H1 (cell line): ENCODE measurements at regions not wholly inside any gene's neighbourhood (a gene's known extent, or its start where the extent isn't known, plus 50 kb on each side); places are given as distances from the start of the nearest gene placed in this dataset.

Experiments used
- CTCF ChIA-PET: fragments of 300-600 bp; sonication (Branson Sonifier 250); formaldehyde crosslinking; loops from one replicate; lab custom pipeline; 2021; ENCODE audit not compliant: partially characterized antibody; lab: Charles Lee
- POLR2A ChIA-PET: fragments of 300-600 bp; sonication (Branson Sonifier 250); formaldehyde crosslinking; loops from one replicate; lab custom pipeline; 2021; ENCODE audit warnings: inconsistent platforms; ENCODE audit not compliant: partially characterized antibody; lab: Charles Lee
- DNase-seq, 2 experiments: peaks; one replicate each; pipeline versions ENCODE4 v3.0.0 to v3.0.0-alpha.2; 2010 to 2022; ENCODE audit warnings: low spot score in 2 of 2, low read depth in 1 of 2, mixed read lengths in 1 of 2
- FAIRE-seq: peaks from 2 replicates; lab custom pipeline; 2011; peaks lifted over from hg19 to GRCh38; lab: Jason Lieb, UNC
- H2AFZ ChIP-seq: 2 replicates; pipeline ENCODE4 v1.8.1; 2012; ENCODE audit warnings: low read length, inconsistent platforms
- H2AK5ac ChIP-seq: 2 replicates; pipeline ENCODE4 v1.6.1; 2013; ENCODE audit warnings: low read depth, low read length
- H2BK120ac ChIP-seq: replicated peaks from 2 replicates; pipeline ENCODE3; 2013; ENCODE audit warnings: low read depth, low read length, inconsistent platforms
- H2BK12ac ChIP-seq: 2 replicates; pipeline ENCODE4 v1.6.1; 2013; ENCODE audit warnings: low read depth, low read length
- H2BK15ac ChIP-seq: 2 replicates; pipeline ENCODE4 v1.6.1; 2013; ENCODE audit warnings: low read length
- H2BK20ac ChIP-seq: 2 replicates; pipeline ENCODE4 v1.6.1; 2013; ENCODE audit warnings: low read length
- H2BK5ac ChIP-seq: 2 replicates; pipeline ENCODE4 v1.6.1; 2013; ENCODE audit warnings: low read depth, low read length
- H3K14ac ChIP-seq: 2 replicates; pipeline ENCODE4 v1.6.1; 2013; ENCODE audit warnings: inconsistent platforms; ENCODE audit not compliant: insufficient read length
- H3K18ac ChIP-seq: 2 replicates; pipeline ENCODE4 v1.6.1; 2013; ENCODE audit warnings: low read length; ENCODE audit errors: extremely low read depth
- H3K23ac ChIP-seq: 2 replicates; pipeline ENCODE4 v1.6.1; 2013; ENCODE audit warnings: inconsistent platforms; ENCODE audit not compliant: insufficient read length
- H3K23me2 ChIP-seq: 2 replicates; pipeline ENCODE4 v1.6.1; 2013; ENCODE audit warnings: low read depth, low read length
- H3K27ac ChIP-seq: 2 replicates; pipeline ENCODE4 v1.6.1; 2011; ENCODE audit warnings: low read depth, low read length, inconsistent platforms
- H3K27me3 ChIP-seq, 4 experiments: replicated peaks in 1 of 4; 1 replicate in 1 of 4; 2 replicates in 3 of 4; pipeline versions ENCODE4 v1.6.1 to v1.8.1; 2011 to 2013; ENCODE audit warnings: low read length in 3 of 4, mild to moderate bottlenecking in 3 of 4, inconsistent platforms in 2 of 4, mixed read lengths in 2 of 4, moderate library complexity in 1 of 4; ENCODE audit not compliant: control insufficient read depth in 3 of 4, insufficient read depth in 3 of 4; ENCODE audit errors: extremely low read depth in 1 of 4
- H3K36me3 ChIP-seq, 4 experiments: 2 replicates each; pipeline versions ENCODE4 v1.6.1 to v1.8.1; 2011 to 2013; ENCODE audit warnings: mild to moderate bottlenecking in 4 of 4, low read length in 3 of 4, moderate library complexity in 2 of 4, control low read depth in 1 of 4, inconsistent platforms in 1 of 4; ENCODE audit not compliant: insufficient read depth in 4 of 4, control insufficient read depth in 2 of 4
- H3K4ac ChIP-seq: replicated peaks from 2 replicates; pipeline ENCODE3; 2013; ENCODE audit warnings: low read length, low read depth, mixed read lengths, inconsistent platforms; ENCODE audit not compliant: insufficient read length
- H3K4me1 ChIP-seq, 4 experiments: replicated peaks in 1 of 4; 1 replicate in 1 of 4; 2 replicates in 3 of 4; pipeline versions ENCODE4 v1.6.1 to v1.8.1; 2011 to 2013; ENCODE audit warnings: low read length in 3 of 4, inconsistent platforms in 2 of 4, mixed read lengths in 1 of 4; ENCODE audit not compliant: insufficient read depth in 4 of 4, control insufficient read depth in 3 of 4
- H3K4me2 ChIP-seq, 2 experiments: 2 replicates each; pipeline versions ENCODE4 v1.6.1 to v1.8.1; 2011 to 2013; ENCODE audit warnings: low read depth in 2 of 2, low read length in 2 of 2, control low read depth in 1 of 2, inconsistent platforms in 1 of 2, mild to moderate bottlenecking in 1 of 2; ENCODE audit not compliant: insufficient read depth in 1 of 2
- H3K4me3 ChIP-seq, 4 experiments: fragments of 200-600, 300-600 bp in 1 of 4; sonication (generic), shearing (Covaris generic), sonication (Bioruptor Twin) in 1 of 4; 2 replicates each; pipeline versions ENCODE4 v1.5.1 to v1.8.1; 2011 to 2016; ENCODE audit warnings: low read length in 4 of 4, low read depth in 3 of 4, control low read depth in 2 of 4, inconsistent platforms in 2 of 4, mild to moderate bottlenecking in 2 of 4, mixed read lengths in 1 of 4, moderate library complexity in 1 of 4; ENCODE audit not compliant: insufficient read depth in 2 of 4; ENCODE audit errors: extremely low read depth in 1 of 4
- H3K56ac ChIP-seq: replicated peaks from 2 replicates; pipeline ENCODE3; 2013; ENCODE audit warnings: low read depth, mild to moderate bottlenecking, mixed read lengths, low read length, inconsistent platforms; ENCODE audit not compliant: insufficient read length
- H3K79me1 ChIP-seq: 2 replicates; pipeline ENCODE4 v1.6.1; 2013; ENCODE audit warnings: low read depth, low read length, control low read depth
- H3K79me2 ChIP-seq, 2 experiments: 2 replicates each; pipeline versions ENCODE4 v1.6.1 to v1.8.1; 2012 to 2013; ENCODE audit warnings: low read length in 2 of 2, mild to moderate bottlenecking in 2 of 2, inconsistent platforms in 1 of 2; ENCODE audit not compliant: insufficient read depth in 2 of 2, control insufficient read depth in 1 of 2
- H3K9ac ChIP-seq, 4 experiments: replicated peaks in 1 of 4; 1 replicate in 1 of 4; 2 replicates in 3 of 4; pipeline versions ENCODE4 v1.6.1 to v1.8.1; 2011 to 2013; ENCODE audit warnings: low read depth in 3 of 4, low read length in 3 of 4, control low read depth in 2 of 4, mild to moderate bottlenecking in 2 of 4, moderate library complexity in 2 of 4, inconsistent platforms in 1 of 4; ENCODE audit errors: extremely low read depth in 1 of 4
- H3K9me3 ChIP-seq, 2 experiments: 2 replicates each; pipeline versions ENCODE4 v1.6.1 to v1.8.1; 2012 to 2013; ENCODE audit warnings: mild to moderate bottlenecking in 2 of 2, moderate library complexity in 2 of 2, control low read depth in 1 of 2, inconsistent platforms in 1 of 2, low read depth in 1 of 2, low read length in 1 of 2, mixed read lengths in 1 of 2; ENCODE audit not compliant: insufficient read depth in 2 of 2
- H4K20me1 ChIP-seq, 2 experiments: replicated peaks in 1 of 2; 2 replicates each; pipeline versions ENCODE3 to v1.8.1; 2011 to 2013; ENCODE audit warnings: inconsistent platforms in 2 of 2, low read length in 2 of 2, mild to moderate bottlenecking in 1 of 2; ENCODE audit not compliant: insufficient read depth in 2 of 2, control insufficient read depth in 1 of 2
- H4K5ac ChIP-seq: 2 replicates; pipeline ENCODE4 v1.6.1; 2013; ENCODE audit warnings: low read length, low read depth, mixed read lengths, inconsistent platforms; ENCODE audit not compliant: insufficient read length
- H4K8ac ChIP-seq: 2 replicates; pipeline ENCODE4 v1.8.0; 2013; ENCODE audit warnings: mild to moderate bottlenecking, moderate library complexity, low read length, inconsistent platforms; ENCODE audit not compliant: insufficient read depth; ENCODE audit errors: extremely low read depth
- H4K91ac ChIP-seq: replicated peaks from 2 replicates; pipeline ENCODE3; 2013; ENCODE audit warnings: low read length, mixed read lengths, inconsistent platforms; ENCODE audit not compliant: insufficient read length
- RNF2 ChIP-seq: fragments of 200-900, 300-1000 bp; sonication (generic); IDR thresholded peaks from 2 replicates; pipeline ENCODE4 v1.7.1; 2016; ENCODE audit warnings: borderline replicate concordance, low read depth, mild to moderate bottlenecking, antibody characterized with exemption, low read length; ENCODE audit not compliant: poor library complexity, severe bottlenecking; ENCODE audit errors: missing control alignments
- SRF ChIP-seq: IDR thresholded peaks from 2 replicates; pipeline ENCODE4 v1.6.1; 2011; ENCODE audit warnings: mild to moderate bottlenecking, low read depth, low read length, moderate library complexity
- TEAD4 ChIP-seq: IDR thresholded peaks from 2 replicates; pipeline ENCODE4 v1.6.1; 2012; ENCODE audit warnings: low read depth, low read length, inconsistent platforms, mixed read lengths
- USF2 ChIP-seq: IDR thresholded peaks from 2 replicates; pipeline ENCODE4 v1.6.1; 2011; ENCODE audit warnings: low read length, improper control_type of control experiment
- WGBS, 2 experiments: shearing (Covaris generic) in 1 of 2; methylation state at CpG; one replicate each; pipeline versions ENCODE4 v1.1.6 to v1.1.7; 2013 to 2015; ENCODE audit warnings: low lambda C conversion rate in 2 of 2, mixed read lengths in 2 of 2, inconsistent platforms in 1 of 2, low coverage in 1 of 2, missing lambda C conversion rate in 1 of 2; ENCODE audit not compliant: insufficient replicate concordance in 2 of 2, insufficient coverage in 1 of 2, insufficient read length in 1 of 2; ENCODE audit errors: extremely low coverage in 1 of 2, missing lambda C conversion rate in 1 of 2; 5-methylcytosine and 5-hydroxymethylcytosine counted together

DNA sequence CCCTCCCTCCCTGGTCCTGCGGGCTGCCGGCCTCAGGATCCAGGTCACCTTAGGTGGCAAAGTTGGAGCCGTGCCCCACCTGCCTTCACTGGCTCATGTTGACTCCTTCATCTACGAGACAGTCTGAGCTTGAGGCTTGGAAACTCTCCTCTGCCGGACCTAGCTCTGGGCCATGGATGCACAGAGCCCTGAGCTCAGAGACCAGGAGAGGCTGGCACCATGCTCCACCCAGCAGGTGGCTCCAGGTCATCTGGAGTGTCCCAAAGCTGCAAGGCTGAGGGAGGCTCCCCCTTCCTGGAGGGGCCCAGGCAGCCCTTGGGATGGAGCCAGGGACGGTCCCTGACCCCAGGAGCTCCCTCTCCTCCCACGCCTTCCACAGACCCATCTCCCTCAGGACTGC lies 81.3 kb downstream of the PDGFA start:
- no peak overlapping the region for H3K27ac ChIP-seq
- H3K79me1 ChIP-seq = no peaks in the 10 kb centered on the region
- no peak overlapping the region for H3K4me2 ChIP-seq
- no peak overlapping the region for H3K14ac ChIP-seq
- H4K91ac ChIP-seq = peak overlapping the region; percentile 81
- DNase-seq (no peak), FAIRE-seq (no peak)
- H2BK20ac ChIP-seq = 0 out of 2 replicates have a peak overlapping the region, but pooled peaks have one; percentile 61
- H3K79me2 ChIP-seq = no peaks in the 10 kb centered on the region
- peak overlapping the region; percentile 42; the same call in 1 of the 2 replicates for H4K8ac ChIP-seq
- no peaks in the 10 kb centered on the region for H3K36me3 ChIP-seq
- 91% methylated on average over 7 of the region's 7 CpGs; no CpG with 5 or more reads in 1 of the 2 experiments for WGBS, 2 experiments
- 0 out of 2 replicates have a peak overlapping the region, but pooled peaks have one; percentile 75 for H2BK12ac ChIP-seq
- peaks cover 11% of the 10 kb centered on the region; the same call in 1 of the 2 replicates for H3K23me2 ChIP-seq
- TF ChIP-seq SRF (no peak), RNF2 (no peak), TEAD4 (no peak), USF2 (no peak)
- no peak overlapping the region for H4K5ac ChIP-seq
- no peak overlapping the region for H3K23ac ChIP-seq
- H3K9ac ChIP-seq = no peak overlapping the region
- no peak overlapping the region for H3K4me3 ChIP-seq
- peak overlapping the region; percentile 39; the same call in 1 of the 2 replicates for H2BK5ac ChIP-seq
- H2AFZ ChIP-seq = no peak overlapping the region
- no peak overlapping the region for H3K18ac ChIP-seq
- H3K4ac ChIP-seq = no peak overlapping the region
- peaks cover 0 to 16% (median 10%) of the 10 kb centered on the region in 4 experiments; a peak in 6 of 7 replicates for H3K4me1 ChIP-seq
- CTCF ChIA-PET = interaction anchor here (0.7 to 2.0 kb wide), 3 partner anchors 11 to 293 kb away, joined by 3 to 4 read pairs (median 3); no protein-coding TSS in a partner anchor
- H3K56ac ChIP-seq = no peak overlapping the region
- H2BK120ac ChIP-seq = peak overlapping the region; percentile 10
- POLR2A ChIA-PET = interaction anchor here (1.0 to 1.5 kb wide), 3 partner anchors 9 to 31 kb away, joined by 3 to 4 read pairs (median 3); no protein-coding TSS in a partner anchor
- 0 out of 2 replicates have a peak overlapping the region, but pooled peaks have one; percentile 99 for H2BK15ac ChIP-seq
- H3K27me3 ChIP-seq = no peaks in the 10 kb centered on the region; a peak in 1 of 7 replicates
- H2AK5ac ChIP-seq = no peak overlapping the region
- peaks cover 3 to 4% of the 10 kb centered on the region in 2 experiments; a peak in 1 of 4 replicates for H3K9me3 ChIP-seq
- peaks cover 0 to 7% of the 10 kb centered on the region in 2 experiments for H4K20me1 ChIP-seq
